ENCODE measurements at regions not wholly inside any gene's neighbourhood (a gene's known extent, or its start where the extent isn't known, plus 50 kb on each side); places are given as distances from the start of the nearest gene placed in this dataset.

- no peak for TF ChIP-seq ZFX (IDR thresholded peaks at IDR 0.05)
- TF ChIP-seq CTCF (conservative IDR thresholded peaks at IDR 0.05): no peak
- H3K27ac ChIP-seq: no peak overlapping the region
These were observed 246.6 kb downstream of the HAPSTR1 start for GRCh38 chr16:9338068-9338467.

GRCh38 chr16:9338510-9338909 is 247.1 kb downstream of the HAPSTR1 start:
- TF ChIP-seq ZFX (IDR thresholded peaks at IDR 0.05) (no peak), CTCF (conservative IDR thresholded peaks at IDR 0.05) (no peak)
- no peak overlapping the region for H3K27ac ChIP-seq

- TF ChIP-seq CTCF (conservative IDR thresholded peaks at IDR 0.05) (no peak), ZFX (IDR thresholded peaks at IDR 0.05) (no peak)
- no peak overlapping the region for H3K27ac ChIP-seq
These were observed 249.2 kb downstream of the HAPSTR1 start for GRCh38 chr16:9340526-9341256.

GRCh38 chr16:9343276-9343675 is 251.8 kb downstream of the HAPSTR1 start:
- no peak overlapping the region for H3K27ac ChIP-seq
- no peak for TF ChIP-seq ZFX (IDR thresholded peaks at IDR 0.05)
- no peak for TF ChIP-seq CTCF (conservative IDR thresholded peaks at IDR 0.05)

- no peak overlapping the region for H3K27ac ChIP-seq
- TF ChIP-seq CTCF (conservative IDR thresholded peaks at IDR 0.05): no peak
- TF ChIP-seq ZFX (IDR thresholded peaks at IDR 0.05): no peak
These were observed 253.1 kb downstream of the HAPSTR1 start for GRCh38 chr16:9344508-9344907.

- H3K27ac ChIP-seq: no peak overlapping the region
- no peak for TF ChIP-seq ZFX (IDR thresholded peaks at IDR 0.05)
- TF ChIP-seq CTCF (conservative IDR thresholded peaks at IDR 0.05): no peak
These were observed 253.6 kb downstream of the HAPSTR1 start for GRCh38 chr16:9345046-9345445.

- TF ChIP-seq CTCF (conservative IDR thresholded peaks at IDR 0.05) (no peak), ZFX (IDR thresholded peaks at IDR 0.05) (no peak)
- no peak overlapping the region for H3K27ac ChIP-seq
These were observed 254.4 kb downstream of the HAPSTR1 start for GRCh38 chr16:9345880-9346279.

Data from C4-2B (cell line).